Suprapubic skin (tissue), 4 donors: ENCODE measurements at regions not wholly inside any gene's neighbourhood (a gene's known extent, or its start where the extent isn't known, plus 50 kb on each side); places are given as distances from the start of the nearest gene placed in this dataset.

ENCODE experiments used
- POLR2A ChIP-seq, 2 donors: fragments of 450-650 bp; IDR thresholded peaks; one replicate each; pipeline ENCODE4 v1.6.1; 2017; ENCODE audit warnings: antibody characterized with exemption in 2 of 2, mild to moderate bottlenecking in 2 of 2, moderate library complexity in 2 of 2
- POLR2AphosphoS5 ChIP-seq, 3 donors: sonication (generic); formaldehyde crosslinking; IDR thresholded peaks; one replicate each; pipeline ENCODE4 v1.6.1; 2017; ENCODE audit warnings: antibody characterized with exemption in 3 of 3
- TF ChIP-seq, protein P1 (sequence below), 2 donors: fragments of 200-600 bp in 1 of 2; fragments of 450-650 bp in 1 of 2; sonication (generic) in 1 of 2; IDR thresholded peaks; one replicate each; pipeline ENCODE4 v1.5.1; 2016 to 2019; ENCODE audit warnings: antibody characterized with exemption in 2 of 2, mild to moderate bottlenecking in 1 of 2, moderate library complexity in 1 of 2

DNA sequence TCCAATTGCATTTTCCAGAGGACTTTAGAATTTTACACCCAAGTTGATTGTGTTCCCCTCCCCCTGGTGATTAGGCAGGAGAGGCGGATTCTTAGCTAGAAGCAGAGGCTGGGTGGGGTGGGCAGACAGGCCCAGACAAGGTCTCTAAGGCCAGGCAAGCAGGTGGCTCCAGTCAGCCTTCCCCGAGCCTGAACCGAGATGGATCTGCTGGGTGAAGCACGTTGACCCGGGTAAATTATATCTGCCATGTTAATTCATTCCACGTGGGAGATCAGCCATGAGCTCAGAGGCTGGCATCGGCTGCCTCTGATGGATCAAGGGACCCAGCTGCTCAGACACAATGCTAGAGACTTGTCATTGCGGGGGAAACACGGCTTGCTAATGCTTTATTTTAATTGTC, 159.5 kb upstream of the MAFB start:
- TF ChIP-seq, protein P1, sequence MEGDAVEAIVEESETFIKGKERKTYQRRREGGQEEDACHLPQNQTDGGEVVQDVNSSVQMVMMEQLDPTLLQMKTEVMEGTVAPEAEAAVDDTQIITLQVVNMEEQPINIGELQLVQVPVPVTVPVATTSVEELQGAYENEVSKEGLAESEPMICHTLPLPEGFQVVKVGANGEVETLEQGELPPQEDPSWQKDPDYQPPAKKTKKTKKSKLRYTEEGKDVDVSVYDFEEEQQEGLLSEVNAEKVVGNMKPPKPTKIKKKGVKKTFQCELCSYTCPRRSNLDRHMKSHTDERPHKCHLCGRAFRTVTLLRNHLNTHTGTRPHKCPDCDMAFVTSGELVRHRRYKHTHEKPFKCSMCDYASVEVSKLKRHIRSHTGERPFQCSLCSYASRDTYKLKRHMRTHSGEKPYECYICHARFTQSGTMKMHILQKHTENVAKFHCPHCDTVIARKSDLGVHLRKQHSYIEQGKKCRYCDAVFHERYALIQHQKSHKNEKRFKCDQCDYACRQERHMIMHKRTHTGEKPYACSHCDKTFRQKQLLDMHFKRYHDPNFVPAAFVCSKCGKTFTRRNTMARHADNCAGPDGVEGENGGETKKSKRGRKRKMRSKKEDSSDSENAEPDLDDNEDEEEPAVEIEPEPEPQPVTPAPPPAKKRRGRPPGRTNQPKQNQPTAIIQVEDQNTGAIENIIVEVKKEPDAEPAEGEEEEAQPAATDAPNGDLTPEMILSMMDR (IDR thresholded peaks at IDR 0.05): no peak
- no peak for TF ChIP-seq POLR2A (IDR thresholded peaks at IDR 0.05)
- TF ChIP-seq POLR2AphosphoS5 (IDR thresholded peaks at IDR 0.05): no peak
